ENCODE measurements at regions not wholly inside any gene's neighbourhood (a gene's known extent, or its start where the extent isn't known, plus 50 kb on each side); places are given as distances from the start of the nearest gene placed in this dataset.
"Not testable (repeated sequence)": the region's sequence is repeated elsewhere in the genome, so short reads cannot be mapped to it uniquely, and the experiment has no call there.

DNA sequence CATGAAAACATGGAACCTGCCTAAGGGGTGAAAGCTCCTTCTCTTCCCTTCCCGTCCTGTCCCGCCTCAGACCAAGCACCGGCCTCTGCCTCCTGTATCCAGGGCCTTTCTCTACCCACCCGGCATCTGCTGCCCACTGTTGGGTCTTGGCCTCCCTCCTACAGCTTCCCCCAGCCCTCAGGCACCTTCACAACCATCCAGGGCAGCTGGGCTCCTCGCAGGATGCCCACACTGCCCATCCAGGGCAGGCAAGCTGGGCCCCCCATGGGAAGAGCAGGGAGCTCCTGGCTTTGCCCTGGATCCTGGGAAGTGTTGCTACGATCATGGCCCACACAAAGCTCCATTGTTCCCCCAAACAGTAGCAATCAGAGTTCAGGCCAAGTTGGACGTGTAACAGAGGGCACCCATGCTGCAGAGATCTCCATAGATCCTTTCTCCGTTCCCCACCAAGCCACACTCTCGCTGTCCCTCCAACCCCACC lies 206.6 kb downstream of the NDUFA10 start:
- DNase-seq (ENCODE audit: low read depth, low spot score) = no peak
- Histone ChIP-seq H3K4me1 (ENCODE audit: control insufficient read depth, insufficient read depth, low read length) (no peaks in the 10 kb centered on the region), H3K27ac (ENCODE audit: low read length) (no peak overlapping the region), H3K27me3 (ENCODE audit: control insufficient read depth, insufficient read depth, low read length) (no peaks in the 10 kb centered on the region), H3K4me3 (ENCODE audit: low read length) (no peak overlapping the region), H3K9me3 (ENCODE audit: control insufficient read depth, insufficient read depth, low read length) (no peaks in the 10 kb centered on the region), H3K36me3 (ENCODE audit: control insufficient read depth, insufficient read depth, low read length) (no peaks in the 10 kb centered on the region)
- WGBS (ENCODE audit: insufficient coverage, insufficient read length) = no CpG with 5 or more reads among the region's 9 CpGs

DNA sequence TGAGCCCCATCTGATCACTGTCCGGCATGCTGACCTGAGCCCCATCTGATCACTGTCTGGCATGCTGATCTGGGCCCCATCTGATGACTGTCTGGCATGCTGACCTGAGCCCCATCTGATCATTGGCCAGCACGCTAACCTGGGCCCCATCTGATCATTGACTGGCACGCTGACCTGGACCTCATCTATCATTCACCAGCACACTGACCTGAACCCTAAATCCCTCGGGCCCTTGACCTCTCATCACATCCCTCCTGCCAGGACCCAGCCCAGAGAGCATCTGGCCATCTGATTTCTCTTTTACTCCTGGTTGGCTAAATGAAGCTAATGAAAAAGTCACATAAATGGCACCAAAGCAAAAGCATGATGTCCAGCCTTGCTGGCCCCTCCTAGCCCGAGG lies 207.1 kb downstream of the NDUFA10 start:
- WGBS (ENCODE audit: insufficient coverage, insufficient read length) = no CpG with 5 or more reads among the region's 5 CpGs
- Histone ChIP-seq H3K36me3 (ENCODE audit: control insufficient read depth, insufficient read depth, low read length) (no peaks in the 10 kb centered on the region), H3K9me3 (ENCODE audit: control insufficient read depth, insufficient read depth, low read length) (no peaks in the 10 kb centered on the region), H3K27me3 (ENCODE audit: control insufficient read depth, insufficient read depth, low read length) (no peaks in the 10 kb centered on the region), H3K27ac (ENCODE audit: low read length) (no peak overlapping the region), H3K4me3 (ENCODE audit: low read length) (no peak overlapping the region), H3K4me1 (ENCODE audit: control insufficient read depth, insufficient read depth, low read length) (no peaks in the 10 kb centered on the region)
- no peak for DNase-seq (ENCODE audit: low read depth, low spot score)

DNA sequence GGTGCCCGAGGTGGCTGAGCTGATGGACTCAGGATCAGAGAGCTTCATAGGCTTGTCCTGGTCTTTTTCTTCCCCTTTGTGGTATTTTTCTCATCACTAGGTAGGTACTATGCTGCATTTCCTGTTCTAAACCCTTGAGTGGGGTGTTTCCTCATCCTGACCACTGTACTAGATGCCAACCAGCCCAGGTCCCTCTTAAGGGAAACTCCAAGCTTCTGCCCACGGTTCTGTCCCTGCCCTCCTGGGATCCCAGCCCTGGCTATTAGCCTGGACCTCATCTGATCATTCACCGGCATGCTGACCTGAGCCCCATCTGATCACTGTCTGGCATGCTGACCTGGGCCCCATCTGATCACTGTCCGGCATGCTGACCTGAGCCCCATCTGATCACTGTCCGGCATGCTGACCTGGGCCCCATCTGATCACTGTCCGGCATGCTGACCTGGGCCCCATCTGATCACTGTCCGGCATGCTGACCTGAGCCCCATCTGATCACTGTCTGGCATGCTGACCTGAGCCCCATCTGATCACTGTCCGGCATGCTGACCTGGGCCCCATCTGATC lies 207.6 kb downstream of the NDUFA10 start:
- WGBS (ENCODE audit: insufficient coverage, insufficient read length) = no CpG with 5 or more reads among the region's 8 CpGs
- H3K9me3 ChIP-seq (ENCODE audit: control insufficient read depth, insufficient read depth, low read length); H3K4me3 ChIP-seq (ENCODE audit: low read length); DNase-seq (ENCODE audit: low read depth, low spot score); H3K27me3 ChIP-seq (ENCODE audit: control insufficient read depth, insufficient read depth, low read length); H3K36me3 ChIP-seq (ENCODE audit: control insufficient read depth, insufficient read depth, low read length); H3K4me1 ChIP-seq (ENCODE audit: control insufficient read depth, insufficient read depth, low read length); H3K27ac ChIP-seq (ENCODE audit: low read length): not testable (repeated sequence)

DNA sequence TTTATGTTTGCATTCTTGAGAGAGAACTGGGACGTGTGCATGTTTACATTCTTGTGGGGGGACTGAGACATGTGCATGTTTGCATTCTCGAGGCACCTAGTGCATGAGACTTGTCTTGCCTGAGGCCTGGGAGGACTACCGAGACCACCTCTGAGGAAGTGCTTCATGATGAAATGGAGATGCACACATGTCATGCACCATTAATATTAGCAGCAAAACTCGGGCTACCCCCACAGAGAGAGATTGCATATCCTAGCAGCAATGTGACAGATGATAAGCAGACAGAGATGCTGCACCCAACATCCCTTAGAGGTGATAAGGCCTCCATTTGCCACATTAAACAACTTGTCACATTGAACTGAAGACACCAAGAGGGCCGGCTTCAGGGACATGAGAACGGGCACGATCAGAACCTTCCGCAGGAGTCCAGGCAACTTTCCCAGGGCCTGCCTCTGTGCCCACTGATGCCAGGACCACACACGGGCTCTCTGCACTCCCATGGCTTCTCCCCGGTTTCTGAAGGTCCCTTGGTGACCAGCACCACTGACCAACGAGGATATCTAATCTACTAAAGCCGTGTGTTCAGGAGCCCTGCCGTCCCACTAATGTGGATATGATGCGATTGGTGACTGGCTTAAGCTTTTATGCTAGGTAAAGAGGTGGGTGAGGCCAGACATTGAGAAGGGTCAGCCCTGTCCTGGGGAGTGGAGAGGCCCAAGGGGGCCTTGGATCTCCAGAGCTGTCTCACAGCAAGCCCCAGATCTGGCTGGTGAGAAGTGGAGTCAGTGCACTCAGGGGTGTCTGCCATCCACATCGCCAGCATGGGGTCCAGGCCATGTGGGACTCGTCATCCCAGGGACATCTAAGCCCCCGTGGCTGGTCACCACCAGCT lies 208.3 kb downstream of the NDUFA10 start:
- no peaks in the 10 kb centered on the region for H3K36me3 ChIP-seq (ENCODE audit: control insufficient read depth, insufficient read depth, low read length)
- no peaks in the 10 kb centered on the region for H3K27me3 ChIP-seq (ENCODE audit: control insufficient read depth, insufficient read depth, low read length)
- no peak overlapping the region for H3K27ac ChIP-seq (ENCODE audit: low read length)
- no peaks in the 10 kb centered on the region for H3K4me1 ChIP-seq (ENCODE audit: control insufficient read depth, insufficient read depth, low read length)
- WGBS (ENCODE audit: insufficient coverage, insufficient read length) = no CpG with 5 or more reads among the region's 17 CpGs
- no peak overlapping the region for H3K4me3 ChIP-seq (ENCODE audit: low read length)
- no peaks in the 10 kb centered on the region for H3K9me3 ChIP-seq (ENCODE audit: control insufficient read depth, insufficient read depth, low read length)
- DNase-seq (ENCODE audit: low read depth, low spot score) = no peak

DNA sequence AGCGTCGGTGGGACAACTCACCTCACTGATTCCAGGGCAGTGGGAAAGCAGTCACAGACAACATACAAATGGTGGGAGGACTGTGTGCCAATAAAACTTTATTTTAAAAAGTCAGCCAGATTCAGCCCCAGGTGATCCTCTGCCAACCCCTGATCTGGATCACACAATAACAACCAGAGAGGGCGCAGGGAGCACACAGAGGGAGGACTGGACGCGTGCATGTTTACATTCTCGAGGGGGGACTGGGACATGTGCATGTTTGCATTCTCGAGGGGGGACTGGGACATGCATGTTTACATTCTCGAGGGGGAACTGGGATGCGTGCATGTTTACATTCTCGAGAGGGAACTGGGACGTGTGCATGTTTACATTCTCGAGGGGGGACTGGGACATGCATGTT lies 209.5 kb downstream of the NDUFA10 start:
- H3K4me1 ChIP-seq (ENCODE audit: control insufficient read depth, insufficient read depth, low read length) = no peaks in the 10 kb centered on the region
- DNase-seq (ENCODE audit: low read depth, low spot score) = no peak
- H3K4me3 ChIP-seq (ENCODE audit: low read length) = no peak overlapping the region
- H3K27ac ChIP-seq (ENCODE audit: low read length) = no peak overlapping the region
- no CpG with 5 or more reads among the region's 12 CpGs for WGBS (ENCODE audit: insufficient coverage, insufficient read length)
- no peaks in the 10 kb centered on the region for H3K9me3 ChIP-seq (ENCODE audit: control insufficient read depth, insufficient read depth, low read length)
- no peaks in the 10 kb centered on the region for H3K27me3 ChIP-seq (ENCODE audit: control insufficient read depth, insufficient read depth, low read length)
- H3K36me3 ChIP-seq (ENCODE audit: control insufficient read depth, insufficient read depth, low read length) = no peaks in the 10 kb centered on the region

DNA sequence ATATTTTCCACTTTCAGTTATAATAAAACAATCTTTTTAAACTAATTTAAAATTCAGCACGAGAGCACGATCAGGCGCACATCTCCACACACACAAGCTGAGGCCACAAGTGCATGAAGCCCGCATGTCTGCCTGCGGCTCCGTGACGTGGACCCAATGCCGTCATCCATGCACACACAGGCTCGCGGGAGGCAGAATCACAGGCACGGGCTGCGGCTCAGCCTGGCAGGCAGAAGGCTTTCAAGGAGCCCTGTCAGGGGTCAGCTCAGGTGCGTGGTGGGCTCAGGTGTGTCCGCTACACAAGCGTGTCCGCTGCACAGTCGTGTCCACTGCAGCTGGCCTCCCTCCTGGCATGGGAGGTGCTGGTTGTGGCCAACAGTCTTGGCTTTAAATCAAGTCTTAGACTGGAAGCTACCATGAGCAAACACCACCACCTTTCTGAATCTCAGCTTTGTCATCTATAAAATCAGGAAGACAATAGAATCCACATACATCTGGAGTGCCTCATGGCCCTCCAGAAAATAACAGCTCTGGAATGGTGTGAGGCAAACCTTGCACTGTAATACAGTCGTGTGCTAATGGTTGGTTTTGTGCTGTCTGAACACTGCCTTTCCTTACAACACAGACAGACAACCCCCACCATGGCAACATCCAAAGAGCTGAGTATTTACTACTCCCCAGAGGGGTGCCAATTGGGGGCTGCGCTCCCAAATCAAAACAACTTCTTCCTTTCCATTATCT lies 210.1 kb downstream of the NDUFA10 start:
- Histone ChIP-seq H3K27me3 (ENCODE audit: control insufficient read depth, insufficient read depth, low read length) (no peaks in the 10 kb centered on the region), H3K4me3 (ENCODE audit: low read length) (no peak overlapping the region), H3K4me1 (ENCODE audit: control insufficient read depth, insufficient read depth, low read length) (no peaks in the 10 kb centered on the region), H3K36me3 (ENCODE audit: control insufficient read depth, insufficient read depth, low read length) (no peaks in the 10 kb centered on the region), H3K27ac (ENCODE audit: low read length) (no peak overlapping the region), H3K9me3 (ENCODE audit: control insufficient read depth, insufficient read depth, low read length) (no peaks in the 10 kb centered on the region)
- no CpG with 5 or more reads among the region's 19 CpGs for WGBS (ENCODE audit: insufficient coverage, insufficient read length)
- DNase-seq (ENCODE audit: low read depth, low spot score) = no peak

DNA sequence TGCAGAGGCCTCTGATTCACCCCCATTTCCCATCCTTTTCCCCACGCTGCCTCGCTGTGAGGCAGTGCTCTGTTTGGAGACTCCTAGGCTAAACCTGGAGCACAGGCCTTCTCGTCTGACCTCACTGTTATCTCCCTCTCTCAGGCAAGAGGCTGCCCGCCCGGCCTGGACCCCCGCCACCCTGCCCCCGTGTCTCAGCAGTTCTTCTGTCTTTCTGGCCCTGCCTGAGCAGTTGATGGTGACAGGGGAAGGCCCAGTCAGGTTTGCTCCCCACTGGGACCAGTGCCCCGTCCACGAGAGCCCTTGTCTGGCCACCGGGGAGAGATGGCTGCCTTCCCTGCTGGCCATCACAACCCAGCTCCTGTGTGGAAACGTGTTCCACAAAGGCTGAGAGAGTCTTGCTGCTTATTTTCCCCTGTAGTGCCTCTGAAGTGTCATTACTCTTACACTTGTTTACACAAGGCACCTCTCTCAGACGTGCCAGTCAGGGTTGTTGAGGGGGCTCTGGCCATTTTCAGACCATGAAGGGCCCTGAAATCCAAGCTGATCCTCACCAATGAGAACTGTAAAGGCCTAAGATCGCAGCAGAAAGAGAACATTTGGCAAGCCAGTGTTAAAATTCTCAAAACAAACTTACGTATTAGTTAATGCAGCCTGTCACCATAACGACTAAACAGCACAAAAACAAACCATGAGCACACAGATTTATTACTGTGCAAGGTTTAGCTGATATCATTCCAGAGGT lies 210.9 kb downstream of the NDUFA10 start:
- Histone ChIP-seq H3K9me3 (ENCODE audit: control insufficient read depth, insufficient read depth, low read length) (no peaks in the 10 kb centered on the region), H3K27ac (ENCODE audit: low read length) (no peak overlapping the region), H3K27me3 (ENCODE audit: control insufficient read depth, insufficient read depth, low read length) (no peaks in the 10 kb centered on the region), H3K36me3 (ENCODE audit: control insufficient read depth, insufficient read depth, low read length) (no peaks in the 10 kb centered on the region), H3K4me1 (ENCODE audit: control insufficient read depth, insufficient read depth, low read length) (no peaks in the 10 kb centered on the region; the same call in 1 of the 2 replicates), H3K4me3 (ENCODE audit: low read length) (no peak overlapping the region)
- WGBS (ENCODE audit: insufficient coverage, insufficient read length) = no CpG with 5 or more reads among the region's 15 CpGs
- DNase-seq (ENCODE audit: low read depth, low spot score) = no peak

DNA sequence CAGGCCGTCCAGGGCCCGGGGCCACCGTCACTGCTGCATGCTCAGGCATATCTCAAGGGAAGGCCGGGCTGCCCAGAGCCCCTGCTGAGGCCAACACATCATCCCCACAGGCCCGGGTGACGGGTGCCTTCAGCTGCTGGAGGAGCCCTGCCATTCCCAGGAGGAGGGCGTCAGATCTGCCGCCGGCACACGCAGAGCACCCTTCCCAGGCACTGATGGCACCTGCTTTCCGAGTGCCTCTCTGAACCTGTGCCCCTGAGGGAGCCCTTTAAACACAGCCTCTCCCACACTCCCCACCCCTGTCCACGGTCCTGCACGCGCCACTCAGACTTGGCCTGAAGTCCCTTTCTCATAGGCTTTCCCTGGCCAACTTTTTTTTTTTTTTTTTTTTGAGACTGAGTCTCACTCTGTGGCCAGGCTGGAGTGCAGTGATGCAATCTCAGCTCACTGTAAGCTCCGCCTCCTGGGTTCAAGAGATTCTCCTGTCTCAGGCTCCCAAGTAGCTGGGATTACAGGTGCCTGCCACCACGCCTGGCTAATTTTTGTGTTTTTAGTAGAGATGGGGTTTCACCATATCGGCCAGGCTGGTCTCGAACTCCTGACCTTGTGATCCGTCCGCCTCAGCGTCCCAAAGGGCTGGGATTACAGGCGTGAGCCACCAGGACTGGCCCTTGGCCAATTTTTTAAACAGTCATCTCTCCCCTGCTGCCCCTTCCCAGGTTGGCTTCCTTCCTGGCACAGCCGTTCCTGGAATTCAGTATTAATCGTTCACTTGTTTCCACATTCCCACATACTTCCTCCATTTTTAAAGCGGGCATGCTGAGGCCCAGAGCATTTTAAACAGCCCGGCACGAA lies 211.7 kb downstream of the NDUFA10 start:
- WGBS (ENCODE audit: insufficient coverage, insufficient read length) = no CpG with 5 or more reads among the region's 27 CpGs
- no peak for DNase-seq (ENCODE audit: low read depth, low spot score)
- no peak overlapping the region for H3K27ac ChIP-seq (ENCODE audit: low read length)
- no peaks in the 10 kb centered on the region; the same call in 1 of the 2 replicates for H3K4me1 ChIP-seq (ENCODE audit: control insufficient read depth, insufficient read depth, low read length)
- no peaks in the 10 kb centered on the region for H3K36me3 ChIP-seq (ENCODE audit: control insufficient read depth, insufficient read depth, low read length)
- no peak overlapping the region for H3K4me3 ChIP-seq (ENCODE audit: low read length)
- no peaks in the 10 kb centered on the region for H3K9me3 ChIP-seq (ENCODE audit: control insufficient read depth, insufficient read depth, low read length)
- no peaks in the 10 kb centered on the region for H3K27me3 ChIP-seq (ENCODE audit: control insufficient read depth, insufficient read depth, low read length)

DNA sequence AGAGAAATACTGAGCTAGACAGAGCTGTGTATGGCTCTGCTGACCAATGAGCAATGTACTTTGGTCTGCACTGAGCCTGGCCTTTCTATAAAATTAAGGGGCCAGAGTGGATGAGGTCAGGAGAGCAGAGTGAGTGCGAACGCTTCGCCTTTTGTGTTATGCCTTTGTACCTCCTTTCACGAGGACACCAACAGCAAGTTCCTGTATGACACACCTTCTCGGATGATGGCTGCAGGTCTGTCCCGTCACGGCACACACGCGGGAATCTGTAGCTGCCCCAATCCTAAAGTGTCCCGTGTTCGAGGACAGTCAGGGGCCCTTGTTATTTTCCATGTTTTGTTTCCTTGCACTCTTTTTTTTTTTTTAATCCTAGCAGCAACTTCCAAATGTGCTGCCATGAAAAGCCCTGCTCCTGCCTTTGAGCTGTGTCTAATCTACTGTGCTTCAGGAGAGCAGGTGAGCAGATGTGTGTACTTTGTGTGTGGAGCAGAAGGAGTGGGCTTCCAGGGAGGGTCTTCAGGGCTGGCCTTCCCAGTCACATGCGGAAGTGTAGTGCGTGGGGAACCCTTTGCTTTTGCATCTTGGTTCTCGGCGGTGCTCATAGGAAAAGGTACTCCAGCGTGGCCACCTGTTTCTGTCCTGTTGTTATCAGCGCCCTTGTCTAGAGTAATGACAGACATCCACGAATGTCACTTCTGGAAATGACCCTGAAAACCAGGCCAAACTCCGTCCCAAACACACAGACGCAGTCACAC lies 213.2 kb downstream of the NDUFA10 start:
- WGBS (ENCODE audit: insufficient coverage, insufficient read length) = 100% methylated on average over 1 of the region's 20 CpGs
- no peak overlapping the region for H3K27ac ChIP-seq (ENCODE audit: low read length)
- no peak for DNase-seq (ENCODE audit: low read depth, low spot score)
- H3K27me3 ChIP-seq (ENCODE audit: control insufficient read depth, insufficient read depth, low read length) = no peaks in the 10 kb centered on the region
- H3K36me3 ChIP-seq (ENCODE audit: control insufficient read depth, insufficient read depth, low read length) = no peaks in the 10 kb centered on the region
- no peak overlapping the region for H3K4me3 ChIP-seq (ENCODE audit: low read length)
- no peaks in the 10 kb centered on the region; the same call in 1 of the 2 replicates for H3K4me1 ChIP-seq (ENCODE audit: control insufficient read depth, insufficient read depth, low read length)
- H3K9me3 ChIP-seq (ENCODE audit: control insufficient read depth, insufficient read depth, low read length) = no peaks in the 10 kb centered on the region
